ENCODE measurements at regions not wholly inside any gene's neighbourhood (a gene's known extent, or its start where the extent isn't known, plus 50 kb on each side); places are given as distances from the start of the nearest gene placed in this dataset.

DNA sequence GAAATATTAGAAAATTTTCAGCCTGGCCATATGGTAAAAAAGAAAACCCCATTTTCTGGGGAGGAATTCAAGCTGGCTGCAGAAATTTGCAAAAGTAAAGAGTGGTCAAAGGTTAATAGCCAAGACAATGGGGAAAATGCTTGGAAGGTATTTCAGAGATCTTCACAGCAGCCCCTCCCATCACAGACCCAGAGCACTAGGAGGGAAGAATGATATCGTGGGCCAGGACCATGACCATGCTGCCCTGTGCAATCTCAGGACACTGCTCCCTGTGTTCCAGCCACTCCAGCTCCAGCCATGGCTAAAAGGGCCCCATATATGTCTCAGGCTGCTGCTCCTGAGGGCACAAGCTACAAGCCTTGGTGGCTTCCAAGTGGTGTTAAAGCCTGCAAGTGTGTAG, 93.9 kb upstream of the AGAP1 start:
- no peak for TF ChIP-seq BHLHE40 (IDR thresholded peaks at IDR 0.05; ENCODE audit: borderline replicate concordance)
- TF ChIP-seq SUZ12 (IDR thresholded peaks at IDR 0.05): no peak
- no peak for TF ChIP-seq FOXM1 (IDR thresholded peaks at IDR 0.05; ENCODE audit: borderline replicate concordance)
- TF ChIP-seq ARNT (IDR thresholded peaks at IDR 0.05): no peak
- TF ChIP-seq SP1 (IDR thresholded peaks at IDR 0.05): no peak
- no peak for TF ChIP-seq ZNF384 (IDR thresholded peaks at IDR 0.05)
- TF ChIP-seq ELF4 (IDR thresholded peaks at IDR 0.05): no peak
- no peak for TF ChIP-seq TARDBP (IDR thresholded peaks at IDR 0.05)
- TF ChIP-seq FOXA1 (IDR thresholded peaks at IDR 0.05): no peak
- no peak for TF ChIP-seq L3MBTL2 (conservative IDR thresholded peaks at IDR 0.05)

All from HEK293T (cell line).